HG02588 (cell line): ENCODE measurements at regions not wholly inside any gene's neighbourhood (a gene's known extent, or its start where the extent isn't known, plus 50 kb on each side); places are given as distances from the start of the nearest gene placed in this dataset.

Source experiments
- ATAC-seq: cut with Tn5 transposase; IDR thresholded peaks from one replicate; pipeline ENCODE4 v1.9.1; 2021; ENCODE audit warnings: mild to moderate bottlenecking, moderate library complexity; ENCODE audit not compliant: unreplicated experiment

- ATAC-seq, result peak; percentile 63
These were observed 133.9 kb upstream of the NEDD9 start for GRCh38 chr6:11366183-11366933.

DNA sequence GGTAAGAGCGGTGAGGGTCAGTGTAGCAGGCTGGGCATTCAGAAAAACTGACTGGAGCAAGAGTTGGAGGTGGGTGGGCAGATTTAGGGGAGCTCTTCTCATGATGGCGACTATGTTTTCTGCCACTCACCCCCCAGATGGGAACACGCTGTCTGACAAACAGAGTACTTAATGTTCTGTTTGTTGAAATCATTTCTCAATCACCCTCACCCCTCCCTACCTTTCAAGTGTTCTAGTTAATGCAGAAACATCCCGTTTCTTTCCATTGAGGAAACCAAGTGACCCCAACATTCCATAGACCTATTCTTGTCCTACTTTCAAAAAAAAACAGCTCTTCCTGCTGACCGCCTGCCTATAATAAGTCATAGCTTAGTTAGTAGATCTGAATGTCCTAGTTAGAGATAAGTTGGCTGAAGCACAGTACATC, 132.5 kb upstream of the NEDD9 start:
- ATAC-seq, result no peak

DNA sequence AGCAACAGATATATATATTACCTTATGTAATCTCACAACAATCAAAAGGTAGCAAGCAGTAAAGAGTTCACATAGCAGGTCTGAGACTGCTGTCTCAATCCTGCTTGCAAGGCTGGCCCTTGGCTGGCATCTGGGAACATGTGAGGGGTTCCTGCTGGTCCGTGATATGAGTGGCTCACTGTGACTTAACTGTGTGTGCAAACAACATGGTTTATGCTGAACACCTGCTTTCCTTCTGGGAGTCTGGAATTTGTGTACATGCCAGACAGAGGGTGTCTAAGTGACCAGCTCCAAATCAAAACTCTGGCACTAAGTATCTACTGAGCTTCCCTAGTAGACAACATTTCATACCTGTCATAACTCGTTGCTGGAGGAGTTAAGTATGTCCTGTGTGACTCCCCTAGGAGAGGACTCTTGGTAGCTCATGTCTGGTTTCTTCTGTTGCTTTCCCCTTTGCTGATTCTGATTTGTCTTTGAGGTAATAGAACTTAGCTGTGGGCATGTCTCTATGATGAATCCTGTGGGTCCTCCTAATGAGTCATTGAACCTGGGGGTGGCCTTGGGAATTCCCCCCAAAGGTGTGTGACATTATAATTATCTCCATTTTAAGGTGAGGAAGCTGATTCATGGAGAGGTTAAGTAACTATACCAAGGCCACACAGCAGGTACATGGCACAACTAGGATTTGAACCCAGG, 131.6 kb upstream of the NEDD9 start:
- ATAC-seq, result no peak

- ATAC-seq, result no peak
These were observed 130.1 kb upstream of the NEDD9 start for GRCh38 chr6:11362564-11362963.

DNA sequence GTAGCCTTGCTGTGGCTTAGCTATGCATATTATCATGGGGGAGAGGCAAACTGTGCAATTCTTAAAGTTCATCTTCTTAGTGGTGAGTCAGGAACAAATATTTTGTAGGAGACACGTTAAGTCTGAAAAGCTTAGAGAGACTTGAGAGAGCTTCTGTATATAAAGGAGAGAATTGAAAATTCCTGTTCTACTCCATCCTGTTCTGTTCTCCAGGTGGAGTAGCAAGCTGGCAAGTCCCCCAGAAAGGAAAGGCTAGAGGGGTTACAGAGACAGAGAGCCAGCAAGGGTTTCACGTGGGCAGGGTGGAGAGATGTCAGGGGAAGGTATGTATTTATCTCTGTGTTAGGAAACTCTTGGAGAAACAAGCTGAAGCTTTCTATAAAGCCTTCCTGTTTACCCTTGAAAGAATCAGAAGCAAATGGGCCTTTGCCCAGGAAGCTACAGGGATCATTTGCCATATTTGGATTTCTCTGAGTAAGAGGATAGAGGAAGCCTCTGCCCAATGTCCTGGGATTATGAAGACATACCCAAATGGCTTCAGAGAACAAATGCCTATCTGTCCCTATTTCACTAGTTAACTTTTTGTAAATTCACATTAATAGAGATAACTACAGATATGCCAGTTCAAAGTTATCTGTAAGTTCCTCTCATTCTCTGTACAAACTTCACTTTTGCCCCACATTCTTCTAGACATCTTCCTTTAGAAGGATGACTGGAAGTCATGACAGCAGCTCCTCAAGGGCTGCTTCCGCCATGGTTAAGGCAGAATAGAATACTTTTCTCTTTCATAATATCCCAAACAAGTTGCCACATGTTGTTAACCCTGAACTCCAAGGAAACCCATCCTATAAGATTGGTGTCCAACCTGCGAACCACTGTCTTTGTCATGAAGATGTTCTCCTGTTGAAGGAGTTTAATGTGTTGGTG, 126.7 kb upstream of the NEDD9 start:
- no peak for ATAC-seq

- ATAC-seq, result no peak
These were observed 124.8 kb upstream of the NEDD9 start for GRCh38 chr6:11357285-11357684.

GRCh38 chr6:11356404-11357155, 124.1 kb upstream of the NEDD9 start:
- no peak for ATAC-seq

GRCh38 chr6:11353921-11354389, 121.5 kb upstream of the NEDD9 start:
- no peak for ATAC-seq

DNA sequence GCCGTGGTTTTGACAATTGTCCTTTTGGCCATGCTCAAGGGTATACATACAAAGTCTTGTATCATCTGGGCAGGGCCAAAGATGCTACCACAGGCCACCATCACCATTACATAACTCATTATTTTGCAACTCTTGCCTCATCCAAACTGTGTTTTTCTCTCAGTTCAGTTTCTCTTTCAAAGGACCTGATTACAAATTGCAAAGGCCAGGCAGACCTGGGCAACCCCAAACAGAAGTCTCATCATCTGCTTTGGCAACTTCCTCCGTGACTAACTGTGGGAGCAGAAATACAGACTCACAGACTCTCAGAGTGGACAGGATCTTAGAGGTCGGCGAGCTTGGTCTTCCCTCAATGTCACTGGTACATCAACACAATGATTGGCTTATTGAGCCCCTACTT, 117.8 kb upstream of the NEDD9 start:
- ATAC-seq, result no peak

GRCh38 chr6:11349880-11350279, 117.4 kb upstream of the NEDD9 start:
- no peak for ATAC-seq

DNA sequence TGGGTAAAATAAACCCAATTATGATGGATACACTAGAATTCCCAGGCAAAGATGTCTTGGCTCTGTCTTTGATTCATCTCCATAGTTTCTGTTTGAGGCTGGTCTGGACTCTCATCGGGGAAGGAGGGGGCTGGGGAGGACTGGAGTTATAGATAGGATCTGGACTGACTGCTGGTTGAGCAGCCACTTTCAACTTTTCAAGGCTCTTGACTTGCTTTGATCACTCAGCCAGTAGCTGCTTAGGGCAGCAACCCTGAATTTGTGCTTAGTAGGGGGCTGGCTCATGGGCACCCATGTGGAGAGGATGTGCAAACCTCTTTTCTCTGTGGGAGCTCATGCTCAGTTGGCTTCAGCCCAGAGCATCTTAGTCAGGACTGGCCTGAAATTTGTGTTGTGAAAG, 114.0 kb upstream of the NEDD9 start:
- ATAC-seq, result peak; percentile 51

- ATAC-seq, result no peak
These were observed 113.1 kb upstream of the NEDD9 start for GRCh38 chr6:11345536-11345935.

GRCh38 chr6:11343963-11344723, 111.7 kb upstream of the NEDD9 start:
- ATAC-seq, result no peak

GRCh38 chr6:11341867-11342266, 109.4 kb upstream of the NEDD9 start:
- no peak for ATAC-seq

GRCh38 chr6:11341303-11341702, 108.8 kb upstream of the NEDD9 start:
- ATAC-seq, result no peak

DNA sequence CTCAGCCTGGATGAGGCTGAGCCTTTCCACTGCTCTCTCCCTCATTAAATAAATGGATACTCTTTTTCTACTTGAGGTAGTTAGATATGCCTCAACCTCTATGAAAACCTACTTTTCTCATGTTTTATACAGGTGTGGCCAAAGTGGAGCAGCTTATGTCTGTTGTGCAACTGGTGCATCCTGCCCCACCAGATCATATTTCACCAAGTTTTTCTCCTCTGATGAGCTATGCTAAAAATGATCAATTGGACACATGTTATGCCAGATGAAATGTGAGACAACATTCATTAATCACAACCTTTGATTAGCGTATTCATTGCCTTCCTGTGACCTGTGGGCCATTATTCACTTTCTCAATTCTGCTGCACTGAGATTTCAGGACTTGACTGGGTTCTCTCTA, 106.9 kb upstream of the NEDD9 start:
- ATAC-seq, result no peak

GRCh38 chr6:11337306-11337705, 104.8 kb upstream of the NEDD9 start:
- ATAC-seq, result no peak

DNA sequence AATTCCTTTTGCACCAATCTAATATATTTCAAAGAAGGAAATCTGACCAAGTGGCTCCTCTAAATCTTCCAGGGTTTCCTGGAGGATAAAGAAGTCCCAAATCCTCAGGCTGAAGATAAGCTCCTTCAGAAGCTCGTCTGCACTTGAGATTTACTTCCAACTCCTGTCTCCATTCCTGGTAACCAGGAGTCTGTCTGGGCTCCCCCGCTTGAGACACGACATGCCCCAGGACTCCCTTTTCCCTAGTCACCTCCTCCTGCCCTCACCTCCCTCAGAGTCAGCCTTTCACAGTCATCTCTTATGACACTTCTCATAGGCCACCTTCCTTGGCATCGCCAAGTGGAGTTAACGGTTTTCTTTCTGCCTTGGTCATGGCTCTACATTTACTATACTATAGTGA, 103.4 kb upstream of the NEDD9 start:
- ATAC-seq, result no peak

GRCh38 chr6:11333132-11333849, 100.8 kb upstream of the NEDD9 start:
- no peak for ATAC-seq
